Parathyroid adenoma (tissue), 2 donors: ENCODE measurements at regions not wholly inside any gene's neighbourhood (a gene's known extent, or its start where the extent isn't known, plus 50 kb on each side); places are given as distances from the start of the nearest gene placed in this dataset.

ENCODE experiments used
- H2AFZ ChIP-seq: fragments of 300-600 bp; sonication (generic); one replicate; pipeline ENCODE4 v1.7.0; 2017; ENCODE audit warnings: antibody characterized with exemption, mild to moderate bottlenecking
- H3K27ac ChIP-seq: fragments of 300-600 bp; sonication (generic); one replicate; pipeline ENCODE4 v1.7.0; 2017
- H3K27me3 ChIP-seq: fragments of 300-600 bp; sonication (generic); one replicate; pipeline ENCODE4 v1.7.0; 2017; ENCODE audit warnings: low read length; ENCODE audit not compliant: control insufficient read depth, insufficient read depth
- H3K36me3 ChIP-seq: fragments of 300-600 bp; sonication (generic); one replicate; pipeline ENCODE4 v1.7.0; 2017; ENCODE audit warnings: low read length; ENCODE audit not compliant: control insufficient read depth, insufficient read depth
- H3K4me1 ChIP-seq: fragments of 300-600 bp; sonication (generic); one replicate; pipeline ENCODE4 v1.7.0; 2017; ENCODE audit warnings: control low read depth
- H3K4me2 ChIP-seq: fragments of 300-600 bp; sonication (generic); one replicate; pipeline ENCODE4 v1.7.0; 2017; ENCODE audit warnings: low read length
- H3K4me3 ChIP-seq: fragments of 300-600 bp; sonication (generic); one replicate; pipeline ENCODE4 v1.7.0; 2017; ENCODE audit warnings: low read depth, low read length
- H3K79me2 ChIP-seq: fragments of 300-600 bp; sonication (generic); one replicate; pipeline ENCODE4 v1.7.0; 2017; ENCODE audit warnings: control low read depth
- H3K9ac ChIP-seq: fragments of 300-600 bp; sonication (generic); one replicate; pipeline ENCODE4 v1.7.0; 2017; ENCODE audit warnings: mild to moderate bottlenecking
- H3K9me3 ChIP-seq: fragments of 300-600 bp; sonication (generic); one replicate; pipeline ENCODE4 v1.7.0; 2017; ENCODE audit warnings: low read length; ENCODE audit not compliant: control insufficient read depth
- CTCF ChIP-seq: fragments of 300-600 bp; sonication (generic); IDR thresholded peaks from one replicate; pipeline ENCODE4 v1.7.0; 2017; ENCODE audit warnings: antibody characterized with exemption, mild to moderate bottlenecking
- donor health status: primary hyperparathyroidism.

- H2AFZ ChIP-seq = no peak overlapping the region
- peaks cover 11% of the 10 kb centered on the region for H3K4me1 ChIP-seq
- no peak overlapping the region for H3K4me2 ChIP-seq
- no peak overlapping the region for H3K4me3 ChIP-seq
- H3K27me3 ChIP-seq = no peaks in the 10 kb centered on the region
- no peak overlapping the region for H3K9ac ChIP-seq
- no peaks in the 10 kb centered on the region for H3K79me2 ChIP-seq
- no peaks in the 10 kb centered on the region for H3K9me3 ChIP-seq
- no peak overlapping the region for H3K27ac ChIP-seq
- TF ChIP-seq CTCF = no peak
- no peaks in the 10 kb centered on the region for H3K36me3 ChIP-seq
Measured at GRCh38 chr5:124053340-124053739, 541.4 kb downstream of the CSNK1G3 start.

DNA sequence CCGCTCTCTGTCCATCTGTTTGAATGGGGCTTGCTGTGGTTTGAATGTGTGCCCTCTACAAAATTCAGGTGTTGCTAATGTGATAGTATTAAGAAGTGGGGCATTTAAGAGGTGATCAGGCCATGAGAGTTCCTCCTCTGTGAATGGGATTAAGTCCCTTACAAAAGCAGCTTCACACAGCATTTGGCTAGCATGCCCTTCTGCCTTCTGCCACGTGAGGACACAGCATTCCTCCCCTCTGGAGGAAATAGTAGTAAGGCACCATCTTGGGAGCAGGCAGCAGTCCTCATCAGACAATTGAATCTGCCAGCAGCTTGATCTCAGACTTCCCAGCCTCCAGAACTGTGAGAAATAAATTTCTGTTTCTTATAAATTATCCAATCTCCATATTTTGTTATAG, 540.2 kb downstream of the CSNK1G3 start:
- TF ChIP-seq CTCF = no peak
- peak overlapping the region; percentile 9 for H2AFZ ChIP-seq
- H3K27me3 ChIP-seq = no peaks in the 10 kb centered on the region
- peaks cover 6% of the 10 kb centered on the region for H3K4me1 ChIP-seq
- no peaks in the 10 kb centered on the region for H3K9me3 ChIP-seq
- H3K36me3 ChIP-seq = no peaks in the 10 kb centered on the region
- no peak overlapping the region for H3K4me2 ChIP-seq
- no peak overlapping the region for H3K27ac ChIP-seq
- no peak overlapping the region for H3K9ac ChIP-seq
- H3K79me2 ChIP-seq = no peaks in the 10 kb centered on the region
- H3K4me3 ChIP-seq = no peak overlapping the region

DNA sequence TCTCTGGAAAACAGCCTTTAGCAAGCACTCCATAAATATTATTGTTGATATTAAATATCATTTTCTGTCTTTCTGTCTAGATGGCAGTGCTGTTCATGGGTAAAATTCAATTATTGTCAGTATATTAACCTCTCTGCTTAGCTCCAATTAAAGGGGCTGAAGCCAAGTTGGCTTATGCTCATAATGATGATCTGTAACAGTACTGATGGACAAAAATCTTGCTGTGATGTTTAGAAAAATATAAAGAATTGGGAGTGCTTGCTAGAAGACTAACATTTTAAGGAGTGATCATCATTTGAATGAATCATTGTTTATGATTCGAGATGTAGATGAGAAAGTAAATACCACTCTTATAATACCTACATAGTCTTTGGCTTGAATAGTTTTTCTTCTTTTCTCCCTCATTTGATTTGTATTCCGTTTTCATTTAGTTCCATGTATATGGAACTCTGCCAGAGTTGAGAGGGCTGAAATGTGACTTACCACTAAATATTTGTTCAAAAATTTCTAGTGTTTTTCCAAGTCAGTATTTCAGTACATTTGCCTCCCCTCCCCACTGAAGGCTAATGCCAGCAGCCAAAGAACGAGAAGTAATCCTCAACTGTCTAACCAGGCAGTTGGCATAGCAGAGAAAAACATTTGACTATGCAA, 538.3 kb downstream of the CSNK1G3 start:
- no peak overlapping the region for H3K9ac ChIP-seq
- no peak for TF ChIP-seq CTCF
- no peaks in the 10 kb centered on the region for H3K9me3 ChIP-seq
- no peaks in the 10 kb centered on the region for H3K27me3 ChIP-seq
- no peak overlapping the region for H3K4me2 ChIP-seq
- no peak overlapping the region for H3K27ac ChIP-seq
- no peak overlapping the region for H2AFZ ChIP-seq
- H3K4me3 ChIP-seq = no peak overlapping the region
- no peaks in the 10 kb centered on the region for H3K79me2 ChIP-seq
- H3K36me3 ChIP-seq = no peaks in the 10 kb centered on the region
- no peaks in the 10 kb centered on the region for H3K4me1 ChIP-seq

DNA sequence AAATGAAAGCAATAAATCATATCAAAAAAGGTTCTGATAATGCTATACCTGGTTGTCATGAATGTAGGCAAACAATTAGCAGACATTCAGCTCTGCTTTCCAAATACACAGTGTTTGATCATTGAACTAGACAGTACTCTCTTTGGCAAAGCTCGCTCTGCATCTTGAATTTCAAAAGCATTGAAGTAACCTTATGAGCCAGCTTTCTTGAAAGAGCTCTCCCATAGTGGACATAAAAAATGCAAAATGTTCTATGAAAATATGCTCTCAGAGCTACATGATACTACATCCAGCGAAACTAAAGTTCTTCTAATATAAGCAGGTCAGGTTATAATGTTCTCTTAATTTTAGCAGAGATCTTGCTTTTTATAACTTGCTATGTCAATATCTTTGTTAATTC, 533.4 kb downstream of the CSNK1G3 start:
- H2AFZ ChIP-seq = no peak overlapping the region
- H3K4me2 ChIP-seq = no peak overlapping the region
- no peak for TF ChIP-seq CTCF
- H3K27me3 ChIP-seq = no peaks in the 10 kb centered on the region
- no peaks in the 10 kb centered on the region for H3K79me2 ChIP-seq
- no peak overlapping the region for H3K4me3 ChIP-seq
- no peaks in the 10 kb centered on the region for H3K36me3 ChIP-seq
- no peak overlapping the region for H3K27ac ChIP-seq
- no peaks in the 10 kb centered on the region for H3K4me1 ChIP-seq
- no peaks in the 10 kb centered on the region for H3K9me3 ChIP-seq
- H3K9ac ChIP-seq = no peak overlapping the region

- Histone ChIP-seq H3K4me3 (no peak overlapping the region), H3K27ac (no peak overlapping the region), H3K36me3 (no peaks in the 10 kb centered on the region), H2AFZ (no peak overlapping the region), H3K4me1 (no peaks in the 10 kb centered on the region), H3K27me3 (no peaks in the 10 kb centered on the region), H3K9ac (no peak overlapping the region), H3K4me2 (no peak overlapping the region), H3K9me3 (no peaks in the 10 kb centered on the region), H3K79me2 (no peaks in the 10 kb centered on the region)
- TF ChIP-seq CTCF = no peak
Measured at GRCh38 chr5:124044613-124045012, 532.6 kb downstream of the CSNK1G3 start.
